Tibial nerve (tissue), 4 donors: ENCODE measurements at regions not wholly inside any gene's neighbourhood (a gene's known extent, or its start where the extent isn't known, plus 50 kb on each side); places are given as distances from the start of the nearest gene placed in this dataset.

ENCODE experiments used
- DNase-seq, 2 donors: peaks; one replicate each; pipeline ENCODE4 v3.0.0-alpha.2; 2019; ENCODE audit warnings: low spot score in 2 of 2
- H3K27ac ChIP-seq, 4 donors: fragments of 200-600 bp; sonication (generic) in 3 of 4; one replicate each; pipeline ENCODE4 v1.5.1; 2017 to 2019; ENCODE audit warnings: mild to moderate bottlenecking in 1 of 4
- H3K27me3 ChIP-seq, 2 donors: fragments of 200-600 bp; sonication (generic) in 1 of 2; one replicate each; pipeline versions ENCODE4 v1.5.1 to v1.6.0; 2017 to 2019
- H3K36me3 ChIP-seq, 3 donors: fragments of 200-600 bp; sonication (generic); one replicate each; pipeline ENCODE4 v1.5.1; 2018 to 2019
- H3K4me1 ChIP-seq, 4 donors: fragments of 200-600 bp; sonication (generic) in 3 of 4; one replicate each; pipeline ENCODE4 v1.5.1; 2017 to 2019
- H3K4me3 ChIP-seq, 4 donors: fragments of 200-600 bp; sonication (generic) in 3 of 4; one replicate each; pipeline ENCODE4 v1.5.1; 2017 to 2019; ENCODE audit warnings: mild to moderate bottlenecking in 1 of 4, moderate library complexity in 1 of 4
- H3K9me3 ChIP-seq, 4 donors: fragments of 200-600 bp; sonication (generic) in 3 of 4; one replicate each; pipeline ENCODE4 v1.5.1; 2017 to 2019
- CTCF ChIP-seq, 5 experiments: fragments of 200-600 bp in 3 of 5; fragments of 450-650 bp in 2 of 5; sonication (generic) in 3 of 5; IDR thresholded peaks; one replicate each; pipeline ENCODE4 v1.5.1; 2016 to 2019; ENCODE audit warnings: antibody characterized with exemption in 5 of 5, mild to moderate bottlenecking in 3 of 5, moderate library complexity in 2 of 5
- EP300 ChIP-seq, 2 donors: sonication (generic); formaldehyde crosslinking; IDR thresholded peaks; one replicate each; pipeline ENCODE4 v1.6.1; 2017; ENCODE audit warnings: antibody characterized with exemption in 2 of 2, mild to moderate bottlenecking in 1 of 2
- POLR2A ChIP-seq, 2 donors: fragments of 450-650 bp; IDR thresholded peaks; one replicate each; pipeline ENCODE4 v1.6.1; 2017; ENCODE audit warnings: antibody characterized with exemption in 2 of 2, mild to moderate bottlenecking in 2 of 2, moderate library complexity in 2 of 2
- WGBS, 2 donors: methylation state at CpG; one replicate each; pipeline ENCODE4 v1.1.5; 2018; 5-methylcytosine and 5-hydroxymethylcytosine counted together

GRCh38 chr9:99601571-99602111, 220.0 kb upstream of the NR4A3 start:
- TF ChIP-seq EP300 (IDR thresholded peaks at IDR 0.05) (no peak), CTCF (IDR thresholded peaks at IDR 0.05) (no peak)
- no peaks in the 10 kb centered on the region for H3K36me3 ChIP-seq
- H3K4me1 ChIP-seq, result no peaks in the 10 kb centered on the region
- DNase-seq, result no peak
- H3K9me3 ChIP-seq, result no peaks in the 10 kb centered on the region
- H3K4me3 ChIP-seq, result no peak overlapping the region
- no peak overlapping the region for H3K27ac ChIP-seq
- 19 to 30% methylated on average over 6 of the region's 6 CpGs for WGBS, 2 donors
- H3K27me3 ChIP-seq, result no peaks in the 10 kb centered on the region

- H3K27me3 ChIP-seq, result no peaks in the 10 kb centered on the region
- no peaks in the 10 kb centered on the region for H3K36me3 ChIP-seq
- no peaks in the 10 kb centered on the region for H3K4me1 ChIP-seq
- no peak for TF ChIP-seq CTCF (IDR thresholded peaks at IDR 0.05)
- no peak for TF ChIP-seq POLR2A (IDR thresholded peaks at IDR 0.05)
- no peak for TF ChIP-seq EP300 (IDR thresholded peaks at IDR 0.05)
- DNase-seq, result no peak
- no peak overlapping the region for H3K4me3 ChIP-seq
- no peak overlapping the region for H3K27ac ChIP-seq
- H3K9me3 ChIP-seq, result no peaks in the 10 kb centered on the region
These were observed 218.8 kb upstream of the NR4A3 start for GRCh38 chr9:99602854-99603253.

GRCh38 chr9:99605016-99605743, 216.5 kb upstream of the NR4A3 start:
- no peaks in the 10 kb centered on the region for H3K36me3 ChIP-seq
- H3K4me3 ChIP-seq, result no peak overlapping the region
- 85 to 88% methylated on average over 5 of the region's 5 CpGs for WGBS, 2 donors
- DNase-seq, result no peak
- H3K9me3 ChIP-seq, result no peaks in the 10 kb centered on the region
- no peaks in the 10 kb centered on the region for H3K27me3 ChIP-seq
- no peaks in the 10 kb centered on the region for H3K4me1 ChIP-seq
- TF ChIP-seq EP300 (IDR thresholded peaks at IDR 0.05) (no peak), CTCF (IDR thresholded peaks at IDR 0.05) (no peak)
- no peak overlapping the region for H3K27ac ChIP-seq

GRCh38 chr9:99606296-99606695, 215.4 kb upstream of the NR4A3 start:
- Histone ChIP-seq H3K36me3 (no peaks in the 10 kb centered on the region), H3K4me1 (no peaks in the 10 kb centered on the region), H3K27ac (no peak overlapping the region), H3K27me3 (no peaks in the 10 kb centered on the region), H3K4me3 (no peak overlapping the region), H3K9me3 (no peaks in the 10 kb centered on the region)
- WGBS, 2 donors, result 89 to 95% methylated on average over 2 of the region's 2 CpGs
- no peak for DNase-seq
- no peak for TF ChIP-seq CTCF (IDR thresholded peaks at IDR 0.05)
- TF ChIP-seq EP300 (IDR thresholded peaks at IDR 0.05), result no peak
- no peak for TF ChIP-seq POLR2A (IDR thresholded peaks at IDR 0.05)

GRCh38 chr9:99606957-99607356, 214.7 kb upstream of the NR4A3 start:
- WGBS, 2 donors, result 46 to 51% methylated on average over 4 of the region's 4 CpGs

More at GRCh38 chr9:99606957-99607356, 214.7 kb upstream of the NR4A3 start:
- no peak for DNase-seq
- Histone ChIP-seq H3K27ac (no peak overlapping the region), H3K27me3 (no peaks in the 10 kb centered on the region), H3K36me3 (no peaks in the 10 kb centered on the region), H3K9me3 (no peaks in the 10 kb centered on the region), H3K4me1 (no peaks in the 10 kb centered on the region), H3K4me3 (no peak overlapping the region)
- no peak for TF ChIP-seq EP300 (IDR thresholded peaks at IDR 0.05)
- no peak for TF ChIP-seq POLR2A (IDR thresholded peaks at IDR 0.05)
- TF ChIP-seq CTCF (IDR thresholded peaks at IDR 0.05), result no peak
